GM23248 (cell line): ENCODE measurements at regions not wholly inside any gene's neighbourhood (a gene's known extent, or its start where the extent isn't known, plus 50 kb on each side); places are given as distances from the start of the nearest gene placed in this dataset.

Experiments
- DNase-seq: peaks from one replicate; pipeline ENCODE4 v3.0.0-alpha.2; 2015
- H2AFZ ChIP-seq: fragments of 200-600 bp; sonication (generic); 2 replicates; pipeline ENCODE4 v1.6.1; 2016; ENCODE audit warnings: antibody characterized with exemption
- H3F3A ChIP-seq: fragments of 200-600 bp; sonication (generic); 2 replicates; pipeline ENCODE4 v1.6.1; 2016; ENCODE audit warnings: mild to moderate bottlenecking, antibody characterized with exemption, mixed run types; ENCODE audit not compliant: insufficient read depth
- H3K27ac ChIP-seq: fragments of 200-600 bp; sonication (generic); 2 replicates; pipeline ENCODE4 v1.5.1; 2016; ENCODE audit warnings: mild to moderate bottlenecking
- H3K27me3 ChIP-seq: fragments of 200-600 bp; sonication (generic); replicated peaks from 2 replicates; pipeline ENCODE4 v1.6.1; 2016; ENCODE audit warnings: mild to moderate bottlenecking; ENCODE audit not compliant: insufficient read depth
- H3K36me3 ChIP-seq: fragments of 200-600 bp; sonication (generic); 2 replicates; pipeline ENCODE4 v1.6.1; 2016; ENCODE audit warnings: low read depth, mild to moderate bottlenecking
- H3K4me1 ChIP-seq: fragments of 200-600 bp; sonication (generic); 2 replicates; pipeline ENCODE4 v1.6.1; 2016; ENCODE audit warnings: mild to moderate bottlenecking; ENCODE audit not compliant: insufficient read depth
- H3K4me2 ChIP-seq: fragments of 200-600 bp; sonication (generic); one replicate; pipeline ENCODE4 v1.6.1; 2016; ENCODE audit warnings: mild to moderate bottlenecking; ENCODE audit not compliant: unreplicated experiment
- H3K4me3 ChIP-seq: fragments of 200-600 bp; sonication (generic); 2 replicates; pipeline ENCODE4 v1.5.1; 2016; ENCODE audit warnings: mild to moderate bottlenecking
- H3K79me2 ChIP-seq: fragments of 200-600 bp; sonication (generic); 2 replicates; pipeline ENCODE4 v1.6.1; 2016; ENCODE audit warnings: mild to moderate bottlenecking; ENCODE audit not compliant: insufficient read depth
- H3K9ac ChIP-seq: fragments of 200-600 bp; sonication (generic); 2 replicates; pipeline ENCODE4 v1.6.1; 2016; ENCODE audit warnings: mild to moderate bottlenecking
- H3K9me2 ChIP-seq: fragments of 200-600 bp; sonication (generic); 2 replicates; pipeline ENCODE4 v1.6.1; 2016; ENCODE audit warnings: mixed run types, mild to moderate bottlenecking, moderate library complexity; ENCODE audit not compliant: insufficient read depth
- H3K9me3 ChIP-seq: fragments of 200-600 bp; sonication (generic); one replicate; pipeline ENCODE4 v1.6.1; 2017; ENCODE audit warnings: low read depth
- H4K20me1 ChIP-seq: fragments of 200-600 bp; sonication (generic); 2 replicates; pipeline ENCODE4 v1.6.0; 2016; ENCODE audit not compliant: insufficient read depth
- EZH2 ChIP-seq: fragments of 200-600 bp; sonication (generic); IDR thresholded peaks from 2 replicates; pipeline ENCODE4 v1.6.1; 2018; ENCODE audit warnings: antibody characterized with exemption, mild to moderate bottlenecking; ENCODE audit not compliant: insufficient read depth, poor library complexity, severe bottlenecking
- EZH2phosphoT487 ChIP-seq: fragments of 200-600 bp; sonication (generic); IDR thresholded peaks from 2 replicates; pipeline ENCODE4 v1.6.1; 2018; ENCODE audit warnings: antibody characterized with exemption, moderate library complexity, mild to moderate bottlenecking, low read depth; ENCODE audit not compliant: insufficient read depth
- WGBS, 2 experiments: methylation state at CpG; one replicate each; pipeline ENCODE4 v1.1.6; 2015 to 2017; ENCODE audit warnings: low lambda C conversion rate in 2 of 2, low coverage in 1 of 2; ENCODE audit errors: missing lambda C conversion rate in 2 of 2; 5-methylcytosine and 5-hydroxymethylcytosine counted together
- in situ Hi-C: fragments of 300-500 bp; cut with MboI; formaldehyde crosslinking; loops from 2 replicates; pipeline ENCODE4 v1.15.0; 2020

DNA sequence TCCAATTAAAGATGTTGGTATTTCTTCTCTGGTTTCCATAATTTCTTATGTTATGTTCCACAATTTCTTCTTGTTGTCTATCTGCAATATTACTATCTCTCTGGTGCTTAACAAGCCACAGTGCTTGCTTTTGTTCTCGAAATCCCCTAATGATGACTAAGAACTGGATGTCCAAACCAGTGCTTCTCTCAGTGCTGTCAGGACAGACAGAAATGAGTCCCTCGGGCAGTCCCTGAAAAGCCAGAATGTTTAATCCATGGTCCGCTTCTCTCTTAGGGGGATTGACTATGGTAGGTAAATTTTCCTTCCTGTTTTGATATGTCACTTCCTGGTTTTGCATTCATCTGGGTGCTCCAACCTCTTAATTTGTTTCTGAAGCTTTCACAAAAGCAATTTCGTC is 321.6 kb upstream of the PCDH10 start:
- no peak for DNase-seq
- Histone ChIP-seq H3K9me2 (no peaks in the 10 kb centered on the region), H3F3A (no peaks in the 10 kb centered on the region), H2AFZ (no peak overlapping the region), H3K36me3 (no peaks in the 10 kb centered on the region), H3K9ac (no peak overlapping the region), H4K20me1 (no peaks in the 10 kb centered on the region), H3K27me3 (no peaks in the 10 kb centered on the region), H3K4me2 (no peak overlapping the region), H3K27ac (no peak overlapping the region), H3K9me3 (peaks cover 4% of the 10 kb centered on the region), H3K4me1 (no peaks in the 10 kb centered on the region), H3K4me3 (no peak overlapping the region), H3K79me2 (no peaks in the 10 kb centered on the region)
- WGBS, 2 experiments: 13 to 14% methylated on average over 4 of the region's 4 CpGs
- in situ Hi-C loops: no loop called here
- TF ChIP-seq EZH2 (no peak), EZH2phosphoT487 (no peak)

DNA sequence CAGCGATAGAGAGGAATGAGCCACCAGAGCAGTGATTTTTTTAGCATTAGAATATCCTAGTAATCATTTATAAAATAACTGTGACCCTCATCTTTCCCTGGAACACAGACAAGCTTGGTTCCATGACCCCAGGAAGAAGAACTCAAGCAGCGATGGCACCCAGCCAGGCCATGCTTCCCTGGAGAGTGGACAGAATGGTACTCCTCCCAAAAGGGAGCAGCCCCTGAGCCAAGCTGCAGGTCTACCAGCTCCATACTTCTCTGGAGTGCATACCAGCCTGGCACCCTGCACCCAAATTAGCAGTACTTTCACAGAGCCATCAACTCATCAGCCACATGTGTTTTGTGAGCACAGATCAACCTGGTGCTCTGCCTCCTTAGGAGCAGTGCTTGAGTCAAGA is 310.9 kb upstream of the PCDH10 start:
- Histone ChIP-seq H4K20me1 (no peaks in the 10 kb centered on the region), H3K9me3 (no peaks in the 10 kb centered on the region), H3K79me2 (no peaks in the 10 kb centered on the region), H3K9ac (no peak overlapping the region), H2AFZ (no peak overlapping the region), H3K4me1 (no peaks in the 10 kb centered on the region), H3K4me3 (no peak overlapping the region), H3K27ac (no peak overlapping the region), H3K27me3 (no peaks in the 10 kb centered on the region), H3K4me2 (no peak overlapping the region), H3K36me3 (no peaks in the 10 kb centered on the region), H3F3A (no peaks in the 10 kb centered on the region), H3K9me2 (no peaks in the 10 kb centered on the region)
- TF ChIP-seq EZH2: no peak
- in situ Hi-C loops: no loop called here
- WGBS, 2 experiments: 14 to 17% methylated on average over 2 of the region's 2 CpGs
- no peak for DNase-seq

GRCh38 chr4:132839070-132839469 is 310.0 kb upstream of the PCDH10 start:
- Histone ChIP-seq H4K20me1 (no peaks in the 10 kb centered on the region), H3K27me3 (no peaks in the 10 kb centered on the region), H3K9me2 (no peaks in the 10 kb centered on the region), H3K36me3 (no peaks in the 10 kb centered on the region), H3K27ac (no peak overlapping the region), H3K4me3 (no peak overlapping the region), H3K4me1 (no peaks in the 10 kb centered on the region), H3K79me2 (no peaks in the 10 kb centered on the region), H3K9me3 (no peaks in the 10 kb centered on the region), H3F3A (no peaks in the 10 kb centered on the region), H2AFZ (no peak overlapping the region), H3K9ac (no peak overlapping the region), H3K4me2 (no peak overlapping the region)
- TF ChIP-seq EZH2phosphoT487 (no peak), EZH2 (no peak)
- in situ Hi-C loops: no loop called here
- DNase-seq: no peak

GRCh38 chr4:132859929-132860328 is 289.2 kb upstream of the PCDH10 start:
- no peak overlapping the region for H3K9ac ChIP-seq
- in situ Hi-C loops: no loop called here
- H3F3A ChIP-seq: no peaks in the 10 kb centered on the region
- no peak overlapping the region for H3K4me2 ChIP-seq
- no peak overlapping the region for H3K27ac ChIP-seq
- H4K20me1 ChIP-seq: no peaks in the 10 kb centered on the region
- no peaks in the 10 kb centered on the region for H3K79me2 ChIP-seq
- no peak for DNase-seq
- H3K36me3 ChIP-seq: no peaks in the 10 kb centered on the region
- H3K4me3 ChIP-seq: no peak overlapping the region
- no peaks in the 10 kb centered on the region; the same call in 1 of the 2 replicates for H3K9me2 ChIP-seq
- H3K9me3 ChIP-seq: no peaks in the 10 kb centered on the region
- H3K4me1 ChIP-seq: no peaks in the 10 kb centered on the region
- H2AFZ ChIP-seq: no peak overlapping the region
- TF ChIP-seq EZH2phosphoT487 (no peak), EZH2 (no peak)
- no peaks in the 10 kb centered on the region for H3K27me3 ChIP-seq
- WGBS, 2 experiments: 5 to 13% methylated on average over 1 of the region's 1 CpG

DNA sequence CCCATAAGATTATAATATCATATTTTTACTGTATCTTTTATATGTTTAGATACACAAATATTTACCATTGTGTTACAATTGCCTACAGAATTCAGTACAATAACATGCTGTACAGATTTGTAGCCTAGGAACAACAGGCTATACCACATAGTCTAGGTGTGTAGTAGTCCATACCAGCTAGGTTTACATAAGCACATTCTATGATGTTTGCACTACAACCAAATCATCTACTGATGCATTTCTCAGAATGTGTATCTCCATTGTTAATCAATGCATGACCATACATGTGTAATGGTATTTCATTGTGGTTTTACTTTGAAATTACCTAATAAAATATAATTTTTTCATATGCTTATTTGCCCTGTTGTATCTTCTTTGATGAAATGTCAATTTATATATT is 288.1 kb upstream of the PCDH10 start:
- in situ Hi-C loops: no loop called here
- no peak for DNase-seq
- no peaks in the 10 kb centered on the region for H4K20me1 ChIP-seq
- no peaks in the 10 kb centered on the region for H3K4me1 ChIP-seq
- TF ChIP-seq EZH2phosphoT487 (no peak), EZH2 (no peak)
- H3K4me2 ChIP-seq: no peak overlapping the region
- H2AFZ ChIP-seq: no peak overlapping the region
- H3K9me3 ChIP-seq: no peaks in the 10 kb centered on the region
- no peak overlapping the region for H3K9ac ChIP-seq
- H3K27ac ChIP-seq: no peak overlapping the region
- no peaks in the 10 kb centered on the region for H3K36me3 ChIP-seq
- no peaks in the 10 kb centered on the region for H3K27me3 ChIP-seq
- H3K4me3 ChIP-seq: no peak overlapping the region
- no peaks in the 10 kb centered on the region; the same call in 1 of the 2 replicates for H3K9me2 ChIP-seq
- H3K79me2 ChIP-seq: no peaks in the 10 kb centered on the region
- no peaks in the 10 kb centered on the region for H3F3A ChIP-seq
